KMS-11 (cell line): ENCODE measurements at regions not wholly inside any gene's neighbourhood (a gene's known extent, or its start where the extent isn't known, plus 50 kb on each side); places are given as distances from the start of the nearest gene placed in this dataset.

Source experiments
- H2AFZ ChIP-seq: fragments of 200-600 bp; sonication (generic); 2 replicates; pipeline ENCODE4 v1.6.1; 2016; ENCODE audit warnings: antibody characterized with exemption, mixed run types, low read depth
- H3K27ac ChIP-seq: fragments of 200-600 bp; sonication (generic); 2 replicates; pipeline ENCODE4 v1.6.1; 2016; ENCODE audit warnings: mild to moderate bottlenecking, mixed run types
- H3K27me3 ChIP-seq: fragments of 200-600 bp; sonication (generic); 2 replicates; pipeline ENCODE4 v1.6.1; 2017; ENCODE audit warnings: mild to moderate bottlenecking, low read depth, mixed run types, moderate library complexity; ENCODE audit not compliant: insufficient read depth
- H3K36me3 ChIP-seq: fragments of 200-600 bp; sonication (generic); 2 replicates; pipeline ENCODE4 v1.6.1; 2017; ENCODE audit warnings: mild to moderate bottlenecking, mixed run types; ENCODE audit not compliant: insufficient read depth
- H3K4me1 ChIP-seq: fragments of 200-600 bp; sonication (generic); 2 replicates; pipeline ENCODE4 v1.6.1; 2016; ENCODE audit warnings: mild to moderate bottlenecking, low read depth, mixed run types; ENCODE audit not compliant: poor library complexity, severe bottlenecking
- H3K4me2 ChIP-seq: fragments of 200-600 bp; sonication (generic); 2 replicates; pipeline ENCODE4 v1.7.0; 2016; ENCODE audit warnings: mild to moderate bottlenecking, mixed run types
- H3K4me3 ChIP-seq: fragments of 200-600 bp; sonication (generic); IDR thresholded peaks from 2 replicates; pipeline ENCODE4 v1.6.1; 2017; ENCODE audit warnings: low read depth, low read length, mixed read lengths; ENCODE audit not compliant: insufficient read depth
- H3K79me2 ChIP-seq: fragments of 200-600 bp; sonication (generic); 2 replicates; pipeline ENCODE4 v1.6.1; 2016; ENCODE audit warnings: low read depth, mixed run types; ENCODE audit not compliant: insufficient read depth
- H3K9ac ChIP-seq: fragments of 200-600 bp; sonication (generic); 2 replicates; pipeline ENCODE4 v1.6.1; 2016; ENCODE audit warnings: mild to moderate bottlenecking, mixed run types
- H4K20me1 ChIP-seq: fragments of 200-600 bp; sonication (generic); 2 replicates; pipeline ENCODE4 v1.6.1; 2016; ENCODE audit warnings: mild to moderate bottlenecking, mixed run types; ENCODE audit not compliant: insufficient read depth
- CTCF ChIP-seq: fragments of 200-600 bp; sonication (generic); conservative IDR thresholded peaks from 2 replicates; pipeline ENCODE4 v1.6.1; 2017; ENCODE audit warnings: low read depth, mild to moderate bottlenecking, antibody characterized with exemption, low read length, moderate library complexity, mixed read lengths

GRCh38 chr1:99525331-99525730 is 120.6 kb upstream of the PALMD start:
- Histone ChIP-seq H2AFZ (no peak overlapping the region), H3K27ac (no peak overlapping the region), H3K4me2 (no peak overlapping the region), H3K9ac (no peak overlapping the region), H3K27me3 (no peaks in the 10 kb centered on the region), H3K79me2 (no peaks in the 10 kb centered on the region), H3K4me1 (no peaks in the 10 kb centered on the region), H3K4me3 (no peak overlapping the region), H3K36me3 (no peaks in the 10 kb centered on the region), H4K20me1 (no peaks in the 10 kb centered on the region)
- TF ChIP-seq CTCF = no peak

- Histone ChIP-seq H3K27ac (no peak overlapping the region), H4K20me1 (no peaks in the 10 kb centered on the region), H3K79me2 (no peaks in the 10 kb centered on the region), H3K4me1 (no peaks in the 10 kb centered on the region), H3K9ac (no peak overlapping the region), H3K36me3 (no peaks in the 10 kb centered on the region), H2AFZ (no peak overlapping the region), H3K4me3 (no peak overlapping the region), H3K4me2 (no peak overlapping the region), H3K27me3 (no peaks in the 10 kb centered on the region)
- TF ChIP-seq CTCF = no peak
Measured at GRCh38 chr1:99527078-99527477, 118.8 kb upstream of the PALMD start.

- no peak for TF ChIP-seq CTCF
- Histone ChIP-seq H3K4me1 (no peaks in the 10 kb centered on the region), H3K9ac (no peak overlapping the region), H3K27ac (no peak overlapping the region), H3K27me3 (no peaks in the 10 kb centered on the region), H3K4me2 (no peak overlapping the region), H4K20me1 (no peaks in the 10 kb centered on the region), H2AFZ (no peak overlapping the region), H3K36me3 (no peaks in the 10 kb centered on the region), H3K79me2 (no peaks in the 10 kb centered on the region), H3K4me3 (no peak overlapping the region)
Measured at GRCh38 chr1:99527545-99527944, 118.4 kb upstream of the PALMD start.

DNA sequence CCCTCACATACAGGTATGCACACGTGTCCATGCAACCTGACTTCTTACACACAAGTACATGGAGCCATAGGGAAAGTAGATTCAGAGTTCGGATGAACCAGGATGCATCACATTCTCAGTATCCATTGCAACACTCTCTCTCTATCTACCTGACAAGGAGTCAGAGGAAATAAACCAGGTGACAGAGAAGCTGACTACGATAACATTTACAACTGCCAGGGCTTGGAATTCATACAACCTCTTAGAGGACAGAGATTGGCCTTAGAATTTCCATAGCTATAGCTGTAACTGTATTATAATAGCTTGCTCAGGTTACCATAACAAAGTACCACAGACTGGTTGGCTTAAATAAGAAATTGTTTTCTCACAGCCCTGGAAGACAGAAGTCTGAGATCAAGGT is 116.9 kb upstream of the PALMD start:
- no peaks in the 10 kb centered on the region for H3K27me3 ChIP-seq
- TF ChIP-seq CTCF = no peak
- no peak overlapping the region for H3K4me3 ChIP-seq
- no peaks in the 10 kb centered on the region for H4K20me1 ChIP-seq
- H3K36me3 ChIP-seq = no peaks in the 10 kb centered on the region
- no peaks in the 10 kb centered on the region for H3K79me2 ChIP-seq
- H3K9ac ChIP-seq = no peak overlapping the region
- H2AFZ ChIP-seq = no peak overlapping the region
- no peak overlapping the region for H3K4me2 ChIP-seq
- H3K4me1 ChIP-seq = no peaks in the 10 kb centered on the region
- H3K27ac ChIP-seq = no peak overlapping the region
